Body of pancreas (tissue), 4 donors: ENCODE measurements at regions not wholly inside any gene's neighbourhood (a gene's known extent, or its start where the extent isn't known, plus 50 kb on each side); places are given as distances from the start of the nearest gene placed in this dataset.

Experiments
- CTCF ChIP-seq, 7 experiments: fragments of 450-650 bp in 4 of 7; fragments of 200-600 bp in 3 of 7; sonication (generic) in 3 of 7; IDR thresholded peaks; one replicate each; pipeline ENCODE4 v1.5.1; 2016 to 2019; ENCODE audit warnings: antibody characterized with exemption in 7 of 7
- POLR2A ChIP-seq, 3 donors: fragments of 450-650 bp; IDR thresholded peaks; one replicate each; pipeline ENCODE4 v1.6.1; 2016; ENCODE audit warnings: antibody characterized with exemption in 3 of 3, mild to moderate bottlenecking in 2 of 3

GRCh38 chr22:48258811-48259210, 1496.4 kb downstream of the TBC1D22A start:
- TF ChIP-seq CTCF (IDR thresholded peaks at IDR 0.05) (no peak), POLR2A (IDR thresholded peaks at IDR 0.05) (no peak)
